ENCODE measurements at regions not wholly inside any gene's neighbourhood (a gene's known extent, or its start where the extent isn't known, plus 50 kb on each side); places are given as distances from the start of the nearest gene placed in this dataset.

DNA sequence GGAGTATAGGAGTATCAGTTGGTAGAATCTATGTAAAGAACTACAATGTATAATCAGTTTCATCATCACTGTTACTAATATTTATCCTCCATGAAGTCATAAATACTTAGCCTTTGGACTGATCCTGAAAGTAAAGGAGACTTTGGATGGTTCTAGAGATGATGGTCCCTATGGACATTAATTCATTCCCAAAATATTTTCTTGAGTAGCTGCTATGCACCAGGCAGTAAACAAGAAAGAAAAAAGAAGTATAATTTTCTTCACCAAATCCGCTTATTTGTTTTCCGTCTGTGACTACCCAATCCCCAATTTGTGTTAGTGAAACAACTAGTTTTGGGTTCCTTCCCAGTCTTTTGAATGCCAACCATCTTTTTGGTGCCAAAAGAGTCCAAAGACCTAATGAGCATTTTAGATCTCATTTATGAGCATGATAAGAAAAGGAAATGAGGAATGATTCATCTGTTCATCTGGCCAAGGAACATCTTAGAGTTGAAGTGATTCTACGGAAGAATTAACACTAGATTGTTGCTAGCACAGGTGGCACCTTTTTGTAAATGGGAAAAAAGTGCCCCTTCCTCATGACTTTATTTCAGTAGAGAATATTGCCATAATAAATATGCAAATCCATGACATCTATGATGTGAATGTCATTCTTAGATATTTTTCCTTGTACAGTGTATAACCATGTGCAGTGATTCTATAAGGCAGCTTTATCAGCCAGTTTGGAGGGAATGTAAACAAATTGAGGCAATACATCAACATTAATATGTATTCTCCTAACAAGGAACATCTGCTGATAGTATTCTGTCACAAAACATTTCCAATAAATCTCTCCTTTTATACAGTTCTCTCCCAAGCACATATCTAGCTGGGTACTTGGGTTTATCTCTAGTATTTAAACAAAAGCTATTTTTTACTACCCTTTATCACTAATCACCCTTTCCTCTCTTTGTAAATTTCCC, 85.1 kb upstream of the CCDC91 start:
- DNase-seq (ENCODE audit: insufficient read length, low spot score) (no peak), FAIRE-seq (no peak)

DNA sequence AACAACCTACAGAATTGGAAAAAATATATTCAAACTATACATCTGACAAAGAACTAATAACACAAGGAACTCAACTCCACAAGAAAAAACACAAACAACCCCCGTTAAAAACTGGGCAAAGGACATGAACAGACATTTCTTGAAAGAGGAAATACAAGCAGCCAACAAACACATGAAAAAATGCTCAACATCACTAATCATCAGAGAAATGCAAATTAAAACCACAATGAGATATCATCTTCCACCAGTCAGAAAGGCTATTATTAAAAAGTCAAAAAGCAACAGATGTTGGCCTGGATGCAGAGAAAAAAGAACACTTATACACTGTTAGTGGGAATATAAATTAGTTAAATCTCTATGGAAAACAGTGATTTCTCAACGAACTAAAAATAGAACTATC, 82.6 kb upstream of the CCDC91 start:
- FAIRE-seq = no peak
- DNase-seq (ENCODE audit: insufficient read length, low spot score) = no peak

DNA sequence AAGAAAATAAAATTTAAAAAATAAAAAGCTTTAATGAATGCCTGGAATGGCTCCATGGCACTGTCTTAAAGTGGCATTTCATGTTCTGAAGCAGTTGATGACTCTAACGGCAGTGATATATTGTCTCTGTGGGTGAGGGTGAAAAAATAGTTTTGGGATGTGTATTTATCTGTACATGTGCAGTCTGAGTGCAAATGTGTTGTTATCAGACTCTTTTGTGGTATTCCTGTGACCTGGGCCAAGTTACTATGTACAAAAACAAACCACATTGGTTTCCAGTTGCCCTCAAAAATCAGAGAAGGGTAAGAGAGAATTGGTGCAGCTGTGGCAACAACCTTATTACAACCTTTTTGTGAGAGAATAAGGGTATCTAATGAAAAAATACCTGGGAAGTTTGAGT, 81.7 kb upstream of the CCDC91 start:
- no peak for FAIRE-seq
- no peak for DNase-seq (ENCODE audit: insufficient read length, low spot score)

DNA sequence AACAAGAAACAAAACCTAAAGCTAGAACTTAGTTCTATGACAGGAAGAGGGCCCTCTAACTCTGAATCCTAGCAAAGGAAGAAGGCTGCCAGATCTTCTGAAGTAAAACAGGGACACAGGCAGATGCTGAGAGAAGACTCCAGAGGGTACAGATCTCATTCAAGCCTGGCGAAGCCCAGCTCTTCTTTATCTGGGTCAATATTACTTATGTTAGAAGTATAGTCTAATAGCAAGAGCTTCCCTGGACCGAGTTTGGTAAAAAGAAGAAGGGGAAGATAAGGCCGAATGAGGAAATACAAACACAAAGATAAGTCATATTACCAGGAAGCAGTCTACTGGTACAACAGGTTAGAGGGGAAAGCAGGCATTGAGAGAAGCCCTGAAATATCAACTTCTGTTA, 79.9 kb upstream of the CCDC91 start:
- no peak for FAIRE-seq
- no peak for DNase-seq (ENCODE audit: insufficient read length, low spot score)

DNA sequence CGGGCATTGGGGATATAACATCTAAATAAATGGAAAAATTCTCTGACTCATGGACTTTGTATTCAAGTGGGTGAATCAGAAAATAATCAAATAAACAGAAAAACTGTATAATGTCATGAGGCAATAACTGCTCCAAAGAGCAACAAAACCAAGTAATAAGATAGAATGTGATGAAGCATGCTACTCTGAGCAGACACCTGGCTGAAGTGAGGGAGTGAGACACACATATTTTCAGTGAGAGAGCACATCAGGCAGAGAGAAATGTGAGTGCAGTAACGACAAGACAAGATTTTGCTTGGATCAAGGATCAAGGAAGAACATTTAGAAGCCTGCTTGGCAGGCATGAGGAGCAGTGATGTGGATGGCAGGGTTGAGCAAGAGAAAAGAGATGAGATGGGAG, 75.8 kb upstream of the CCDC91 start:
- no peak for DNase-seq (ENCODE audit: insufficient read length, low spot score)
- FAIRE-seq = no peak

DNA sequence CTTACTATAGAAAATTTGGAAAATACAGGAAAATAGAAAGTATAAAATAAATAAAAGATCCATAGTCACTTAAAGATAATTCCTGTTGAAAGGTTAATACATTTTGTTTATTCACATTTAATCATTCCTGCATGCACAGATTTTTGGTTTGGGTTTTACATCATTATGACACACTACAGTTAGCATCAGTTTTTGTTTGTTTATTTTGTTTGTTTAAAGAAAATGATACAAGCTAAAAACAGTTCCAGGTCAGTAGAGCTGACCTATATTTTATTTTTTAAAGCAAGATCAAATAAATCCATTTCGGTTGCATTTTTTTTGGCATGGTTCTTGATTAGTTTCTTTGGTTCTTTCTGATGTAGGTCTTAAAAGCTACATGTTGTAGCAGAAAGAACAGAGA, 68.8 kb upstream of the CCDC91 start:
- DNase-seq (ENCODE audit: insufficient read length, low spot score) (no peak), FAIRE-seq (no peak)

DNA sequence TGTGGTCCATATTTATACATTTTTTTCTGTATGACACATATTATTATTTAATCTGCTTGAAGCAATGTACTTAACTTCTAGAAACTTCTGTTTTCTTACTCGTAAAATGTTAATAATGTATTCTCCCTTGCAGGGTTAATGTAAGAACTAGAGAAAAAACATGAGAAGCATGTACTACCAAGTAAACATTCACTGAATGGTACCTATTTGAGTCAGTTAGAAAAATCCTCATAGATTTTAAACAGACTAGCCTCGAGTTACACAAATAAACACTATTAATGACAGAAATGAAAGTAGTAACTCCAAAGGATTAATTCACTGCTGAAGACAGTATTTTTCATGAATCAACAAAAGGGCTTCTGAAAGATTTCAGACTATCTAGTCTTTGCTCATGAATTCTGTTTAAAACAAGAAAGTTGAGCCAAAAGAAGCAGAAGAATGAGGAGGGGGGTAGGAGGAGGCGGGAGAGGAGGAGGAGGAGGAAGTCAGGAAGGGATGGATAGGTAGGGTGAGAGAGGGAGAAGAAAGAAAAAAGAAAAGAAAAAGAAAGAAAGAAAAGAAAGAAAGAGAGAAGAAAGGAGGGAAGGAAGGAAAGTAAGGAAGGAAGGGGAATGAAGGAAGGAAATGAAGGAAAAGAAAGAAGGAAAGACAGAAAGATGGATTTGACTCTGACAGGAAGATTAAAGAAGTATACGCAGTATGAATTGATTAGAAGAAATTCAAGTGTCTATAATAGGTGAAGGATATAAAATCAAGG, 68.2 kb upstream of the CCDC91 start:
- DNase-seq (ENCODE audit: insufficient read length, low spot score) = no peak
- FAIRE-seq = no peak

DNA sequence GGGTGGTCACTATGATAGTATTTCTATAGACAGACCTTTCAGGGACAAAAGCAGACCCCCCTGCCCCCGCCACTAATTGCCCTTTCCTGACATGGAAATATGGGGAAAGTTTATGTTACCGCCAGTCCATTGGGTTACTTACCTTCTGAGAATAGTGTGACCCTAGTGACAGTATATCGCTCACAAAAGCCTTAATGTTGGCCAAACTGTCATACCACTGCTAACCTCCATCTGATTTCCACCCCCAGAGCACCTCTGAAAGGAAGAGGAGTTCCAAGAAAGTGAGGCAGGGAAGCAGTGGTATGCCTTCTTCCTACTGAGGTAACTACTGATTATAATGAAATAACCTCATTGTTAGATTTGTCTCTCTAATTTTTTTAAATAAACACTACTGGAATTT, 67.5 kb upstream of the CCDC91 start:
- DNase-seq (ENCODE audit: insufficient read length, low spot score) (no peak), FAIRE-seq (no peak)

DNA sequence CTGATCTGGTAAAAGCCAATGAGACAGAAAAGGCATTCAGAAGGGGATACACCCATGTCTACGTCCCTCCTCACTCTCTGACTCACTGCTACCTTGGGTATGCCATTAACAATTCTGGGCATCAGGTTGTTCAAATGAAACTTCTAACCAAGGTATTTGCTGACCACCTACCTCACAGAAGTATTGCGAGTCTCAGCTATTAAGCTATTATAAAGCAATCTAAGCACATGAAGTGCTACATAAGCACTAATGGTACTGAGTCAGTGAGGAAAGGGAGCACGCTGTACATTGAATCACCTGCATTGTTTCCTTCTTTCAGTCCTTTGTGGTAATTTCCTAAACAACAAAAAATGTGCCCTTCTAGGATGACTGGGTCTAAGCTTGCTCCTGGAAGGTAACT, 62.8 kb upstream of the CCDC91 start:
- FAIRE-seq (no peak), DNase-seq (ENCODE audit: insufficient read length, low spot score) (no peak)

DNA sequence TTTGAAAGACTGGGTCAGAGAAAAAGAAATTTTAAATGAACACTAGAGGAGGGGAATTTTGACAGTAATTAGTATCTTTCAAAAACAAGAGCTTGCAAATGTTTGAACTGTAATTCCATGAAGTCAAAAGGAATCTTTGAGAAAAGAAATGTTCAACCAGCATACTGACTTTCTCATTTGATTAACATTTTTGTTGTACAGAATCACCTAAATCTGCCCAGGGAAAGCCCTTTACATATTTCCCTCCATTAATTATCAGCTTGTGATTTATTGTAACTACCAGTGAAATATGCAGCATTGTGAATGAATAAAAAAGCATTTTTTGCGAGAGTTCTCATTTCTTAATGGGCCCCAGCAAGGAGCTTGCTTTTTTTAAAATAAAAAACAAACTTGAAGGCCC, 61.2 kb upstream of the CCDC91 start:
- FAIRE-seq (no peak), DNase-seq (ENCODE audit: insufficient read length, low spot score) (no peak)

DNA sequence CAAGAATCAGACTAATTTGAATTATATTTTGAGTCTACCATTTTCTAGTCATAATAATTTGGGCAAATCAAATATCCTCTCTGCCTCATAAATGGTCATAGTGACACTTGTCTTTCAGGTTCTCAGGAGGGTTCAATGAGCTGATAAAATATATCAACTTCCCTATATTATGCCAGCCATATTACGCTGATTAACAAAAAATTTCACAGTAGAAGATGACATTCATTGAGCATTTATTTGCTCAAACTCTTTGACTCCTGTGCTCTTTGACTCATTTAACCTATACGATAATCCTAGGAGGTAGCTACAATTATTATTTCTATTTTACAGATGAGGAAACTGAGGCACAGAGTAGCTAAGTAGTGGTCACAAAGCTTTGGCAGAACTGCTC, 60.0 kb upstream of the CCDC91 start:
- DNase-seq (ENCODE audit: insufficient read length, low spot score) (no peak), FAIRE-seq (no peak)

DNA sequence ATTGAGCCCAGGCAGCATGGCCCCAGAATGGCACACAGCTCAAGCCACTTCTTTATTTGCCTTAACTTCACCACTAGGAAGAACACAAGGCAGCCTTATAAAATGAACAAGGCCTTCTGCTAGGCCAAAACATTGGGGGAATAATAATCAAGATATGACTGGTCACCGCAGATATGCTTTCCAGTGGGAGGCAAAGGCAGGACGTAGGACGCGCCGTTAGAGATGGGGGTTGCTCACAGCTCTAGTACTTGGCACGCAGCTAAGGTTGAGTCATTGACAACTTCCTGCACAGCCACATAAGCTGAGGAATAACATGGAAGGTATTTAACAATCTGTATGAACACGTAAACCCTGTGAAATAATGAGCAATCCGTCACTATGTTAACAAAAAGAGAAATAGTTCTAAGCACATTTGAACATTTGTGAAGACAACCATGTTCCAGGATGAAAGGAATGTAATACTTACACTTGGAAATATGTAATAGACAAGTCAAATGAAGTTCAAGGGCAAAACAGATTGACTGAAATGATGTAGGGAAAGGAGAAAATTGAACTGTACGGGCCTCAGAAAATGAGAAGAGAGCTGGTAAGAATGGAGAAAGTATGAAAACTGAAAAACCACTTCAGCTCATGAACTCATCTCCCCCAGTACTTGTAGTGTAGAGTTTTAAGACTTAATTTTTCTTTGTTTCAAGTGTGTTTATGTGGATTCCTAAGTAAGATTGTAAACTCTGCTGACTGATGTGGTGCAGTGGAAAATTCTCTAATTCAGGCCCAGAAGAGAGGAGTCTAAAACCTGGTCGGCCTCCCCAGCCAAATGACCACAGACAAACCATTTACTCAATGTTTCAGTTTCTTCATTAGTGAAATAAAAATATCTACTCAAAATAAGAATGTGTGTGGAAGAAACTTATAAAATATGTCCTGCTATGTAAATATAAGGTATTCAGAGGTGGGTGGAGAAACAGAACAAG, 59.3 kb upstream of the CCDC91 start:
- FAIRE-seq = no peak
- no peak for DNase-seq (ENCODE audit: insufficient read length, low spot score)

DNA sequence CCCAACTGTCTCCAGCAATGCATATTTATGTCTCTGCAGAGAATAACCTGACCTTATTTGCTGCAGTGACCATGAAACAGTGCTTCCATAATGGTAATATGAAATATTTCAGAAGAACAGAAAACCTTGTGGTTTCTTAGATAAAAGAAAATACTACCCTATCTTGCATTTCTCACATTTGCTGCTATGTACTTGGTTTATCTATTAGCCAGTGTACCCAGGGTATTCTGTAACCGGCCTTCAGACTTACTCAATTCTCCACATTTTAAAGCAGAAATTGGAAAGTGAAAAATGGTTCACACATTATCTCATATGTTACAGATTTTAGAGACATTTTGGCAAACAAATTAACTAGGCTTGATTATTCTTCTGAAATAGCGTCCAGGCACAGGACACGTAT, 57.9 kb upstream of the CCDC91 start:
- DNase-seq (ENCODE audit: insufficient read length, low spot score) (no peak), FAIRE-seq (no peak)

DNA sequence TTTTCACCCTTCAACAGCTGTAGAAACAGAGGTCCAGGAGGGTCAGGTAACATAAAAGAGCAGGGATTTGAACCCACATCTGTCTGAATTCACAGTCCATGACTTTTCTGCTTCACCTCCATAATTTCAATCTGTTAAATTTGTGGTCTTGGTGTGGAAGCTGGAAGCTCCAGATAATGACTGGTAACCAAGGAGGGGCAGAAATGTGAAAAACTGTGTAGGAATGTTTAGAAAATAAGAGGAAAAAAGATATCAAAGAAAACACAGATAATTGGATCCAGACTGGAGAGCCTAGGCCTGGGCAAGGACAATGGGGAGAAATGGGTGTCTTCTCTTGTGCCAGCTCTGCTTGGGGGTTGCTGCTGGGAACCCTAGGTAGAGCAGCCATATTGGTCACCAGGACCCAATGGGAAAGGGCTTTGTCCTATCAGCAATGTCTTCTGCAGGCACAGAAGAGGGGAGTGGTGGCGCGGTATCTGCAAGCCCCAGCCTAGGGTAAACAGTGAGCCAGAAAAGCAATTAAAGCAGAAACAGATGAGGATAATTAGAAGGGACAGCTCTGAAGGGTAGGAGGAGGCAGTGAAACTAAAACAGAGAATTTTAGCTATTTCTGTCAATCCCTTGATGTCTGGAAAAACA, 54.3 kb upstream of the CCDC91 start:
- DNase-seq (ENCODE audit: insufficient read length, low spot score) (no peak), FAIRE-seq (no peak)

DNA sequence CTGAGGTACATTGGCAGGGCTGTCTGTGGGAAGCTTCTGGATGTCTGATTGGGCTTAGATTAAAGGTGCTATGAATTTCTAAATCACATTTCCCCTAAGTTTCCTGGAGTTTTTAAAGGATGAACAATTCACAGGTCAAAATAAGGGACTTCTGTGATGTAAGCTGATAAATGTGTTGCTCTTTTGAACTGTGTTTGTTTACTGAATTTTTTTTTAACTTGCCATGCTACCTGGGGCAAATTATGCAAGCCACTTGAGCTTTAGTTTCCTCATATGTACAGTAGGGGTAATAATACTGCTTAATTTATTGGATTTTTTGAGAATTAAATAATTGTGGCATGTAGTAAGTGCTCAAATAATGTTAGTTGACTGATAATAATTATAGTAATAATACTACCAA, 52.8 kb upstream of the CCDC91 start:
- no peak for FAIRE-seq
- no peak for DNase-seq (ENCODE audit: insufficient read length, low spot score)

DNA sequence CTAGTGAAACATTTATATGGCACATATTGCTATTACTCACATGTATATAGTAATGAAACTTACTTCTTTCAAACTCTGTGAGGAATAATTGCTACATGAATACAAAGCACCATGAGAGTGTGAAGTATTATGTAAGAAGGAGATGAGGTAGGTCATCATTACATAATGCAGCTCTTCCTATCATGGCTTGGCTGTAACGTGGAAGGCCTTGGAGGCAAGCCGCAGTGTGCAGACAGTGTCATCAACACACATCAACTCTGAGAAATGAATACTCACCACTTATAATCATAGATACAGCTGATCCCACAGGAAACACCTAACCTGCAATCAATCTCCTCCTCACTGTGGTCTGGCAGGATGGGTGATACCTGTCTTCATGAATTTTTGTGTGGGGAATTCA, 49.9 kb upstream of the CCDC91 start:
- no peak for FAIRE-seq

More for the DNA sequence above, 49.9 kb upstream of the CCDC91 start:
- DNase-seq (ENCODE audit: insufficient read length, low spot score) = no peak

Measured in GM19239 (cell line).